ENCODE measurements at regions not wholly inside any gene's neighbourhood (a gene's known extent, or its start where the extent isn't known, plus 50 kb on each side); places are given as distances from the start of the nearest gene placed in this dataset.

- TF ChIP-seq, protein P1, sequence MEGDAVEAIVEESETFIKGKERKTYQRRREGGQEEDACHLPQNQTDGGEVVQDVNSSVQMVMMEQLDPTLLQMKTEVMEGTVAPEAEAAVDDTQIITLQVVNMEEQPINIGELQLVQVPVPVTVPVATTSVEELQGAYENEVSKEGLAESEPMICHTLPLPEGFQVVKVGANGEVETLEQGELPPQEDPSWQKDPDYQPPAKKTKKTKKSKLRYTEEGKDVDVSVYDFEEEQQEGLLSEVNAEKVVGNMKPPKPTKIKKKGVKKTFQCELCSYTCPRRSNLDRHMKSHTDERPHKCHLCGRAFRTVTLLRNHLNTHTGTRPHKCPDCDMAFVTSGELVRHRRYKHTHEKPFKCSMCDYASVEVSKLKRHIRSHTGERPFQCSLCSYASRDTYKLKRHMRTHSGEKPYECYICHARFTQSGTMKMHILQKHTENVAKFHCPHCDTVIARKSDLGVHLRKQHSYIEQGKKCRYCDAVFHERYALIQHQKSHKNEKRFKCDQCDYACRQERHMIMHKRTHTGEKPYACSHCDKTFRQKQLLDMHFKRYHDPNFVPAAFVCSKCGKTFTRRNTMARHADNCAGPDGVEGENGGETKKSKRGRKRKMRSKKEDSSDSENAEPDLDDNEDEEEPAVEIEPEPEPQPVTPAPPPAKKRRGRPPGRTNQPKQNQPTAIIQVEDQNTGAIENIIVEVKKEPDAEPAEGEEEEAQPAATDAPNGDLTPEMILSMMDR (IDR thresholded peaks at IDR 0.05; ENCODE audit: low read length) = no peak
- TF ChIP-seq EZH2 (optimal IDR thresholded peaks at IDR 0.05; ENCODE audit: low read depth, low read length) (no peak), EZH2phosphoT487 (IDR thresholded peaks at IDR 0.05; ENCODE audit: low read length) (no peak)
Measured at GRCh38 chr2:120625865-120626560, 109.7 kb upstream of the GLI2 start.

Data from MM.1S (cell line).